ENCODE measurements at regions not wholly inside any gene's neighbourhood (a gene's known extent, or its start where the extent isn't known, plus 50 kb on each side); places are given as distances from the start of the nearest gene placed in this dataset.

DNA sequence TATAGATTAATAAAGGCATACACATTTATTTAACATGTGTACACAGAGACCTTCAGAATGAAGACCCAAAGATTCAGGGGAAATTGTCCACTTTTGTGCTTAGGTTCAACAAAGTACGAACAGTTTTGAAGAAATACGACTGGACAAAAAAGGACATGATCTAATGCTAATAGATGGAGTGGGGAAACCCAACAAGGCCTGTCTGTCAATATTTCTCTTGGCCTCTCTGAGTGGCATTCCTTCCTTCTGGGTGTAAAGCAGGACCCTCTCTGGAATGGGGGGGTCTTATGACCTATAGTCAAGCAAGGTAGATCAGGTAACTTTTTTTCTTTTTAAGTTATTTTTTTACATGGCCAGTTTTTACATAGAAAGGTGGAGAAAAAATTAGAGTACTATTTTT is 222.3 kb upstream of the IGFBP3 start:
- Histone ChIP-seq H3K4me1 (ENCODE audit: control insufficient read depth, insufficient read depth, low read length) (peaks cover 10% of the 10 kb centered on the region), H3K27ac (ENCODE audit: insufficient read depth, low read depth, low read length, poor library complexity, severe bottlenecking) (no peak overlapping the region), H3K4me3 (ENCODE audit: insufficient read depth, low read depth, low read length) (no peak overlapping the region), H3K36me3 (ENCODE audit: control insufficient read depth, insufficient read depth, low read length) (no peaks in the 10 kb centered on the region), H3K9me3 (ENCODE audit: control insufficient read depth, low read length) (no peaks in the 10 kb centered on the region), H3K27me3 (ENCODE audit: control insufficient read depth, insufficient read depth, low read length, poor library complexity, severe bottlenecking) (no peaks in the 10 kb centered on the region)
- WGBS, 2 experiments: 93 to 95% methylated on average over 2 of the region's 2 CpGs

DNA sequence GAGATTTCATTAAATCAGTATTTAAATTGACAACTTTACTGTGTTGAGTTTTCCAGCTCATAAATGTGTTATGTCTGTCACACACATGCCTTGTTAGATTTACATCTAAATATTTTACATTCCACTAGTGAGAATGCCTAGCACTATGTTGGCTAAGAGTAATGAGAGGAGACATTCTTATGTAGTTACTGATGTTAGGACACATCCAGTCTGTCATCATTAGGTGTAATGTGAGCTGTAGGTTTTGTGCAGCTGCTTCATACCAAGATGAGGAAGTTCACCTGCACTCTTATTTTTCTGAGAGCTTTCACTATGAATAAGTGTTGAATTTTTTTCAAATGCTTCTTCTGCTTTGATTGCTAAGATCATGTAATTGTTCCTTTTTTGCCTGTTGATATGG is 218.0 kb upstream of the IGFBP3 start:
- Histone ChIP-seq H3K9me3 (ENCODE audit: control insufficient read depth, low read length) (no peaks in the 10 kb centered on the region), H3K4me1 (ENCODE audit: control insufficient read depth, insufficient read depth, low read length) (no peaks in the 10 kb centered on the region), H3K27ac (ENCODE audit: insufficient read depth, low read depth, low read length, poor library complexity, severe bottlenecking) (no peak overlapping the region), H3K36me3 (ENCODE audit: control insufficient read depth, insufficient read depth, low read length) (no peaks in the 10 kb centered on the region), H3K4me3 (ENCODE audit: insufficient read depth, low read depth, low read length) (no peak overlapping the region), H3K27me3 (ENCODE audit: control insufficient read depth, insufficient read depth, low read length, poor library complexity, severe bottlenecking) (no peaks in the 10 kb centered on the region)

DNA sequence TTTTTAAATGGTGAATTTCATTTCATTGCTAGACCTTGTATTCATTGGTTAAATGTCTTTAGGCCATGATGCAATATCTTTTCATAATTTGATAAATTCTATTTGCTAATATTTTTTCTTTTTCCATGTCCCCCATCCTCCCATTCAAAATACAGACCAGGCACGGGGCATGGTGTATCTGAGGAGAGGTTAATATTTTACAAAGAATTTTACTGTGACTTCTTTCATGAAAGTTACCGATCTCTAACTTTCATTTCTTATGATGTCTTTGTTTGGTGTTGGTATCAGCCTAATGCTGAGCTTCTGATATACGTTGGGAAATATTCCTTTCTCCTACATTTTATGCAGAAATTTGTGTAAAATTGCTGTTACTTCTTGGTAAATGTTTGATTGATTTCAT is 216.7 kb upstream of the IGFBP3 start:
- H3K9me3 ChIP-seq (ENCODE audit: control insufficient read depth, low read length): no peaks in the 10 kb centered on the region
- no peak overlapping the region for H3K4me3 ChIP-seq (ENCODE audit: insufficient read depth, low read depth, low read length)
- no peaks in the 10 kb centered on the region for H3K27me3 ChIP-seq (ENCODE audit: control insufficient read depth, insufficient read depth, low read length, poor library complexity, severe bottlenecking)
- no peak overlapping the region for H3K27ac ChIP-seq (ENCODE audit: insufficient read depth, low read depth, low read length, poor library complexity, severe bottlenecking)
- H3K4me1 ChIP-seq (ENCODE audit: control insufficient read depth, insufficient read depth, low read length): no peaks in the 10 kb centered on the region
- 83 to 93% methylated on average over 1 to 2 of the region's 3 CpGs for WGBS, 2 experiments
- no peaks in the 10 kb centered on the region for H3K36me3 ChIP-seq (ENCODE audit: control insufficient read depth, insufficient read depth, low read length)

DNA sequence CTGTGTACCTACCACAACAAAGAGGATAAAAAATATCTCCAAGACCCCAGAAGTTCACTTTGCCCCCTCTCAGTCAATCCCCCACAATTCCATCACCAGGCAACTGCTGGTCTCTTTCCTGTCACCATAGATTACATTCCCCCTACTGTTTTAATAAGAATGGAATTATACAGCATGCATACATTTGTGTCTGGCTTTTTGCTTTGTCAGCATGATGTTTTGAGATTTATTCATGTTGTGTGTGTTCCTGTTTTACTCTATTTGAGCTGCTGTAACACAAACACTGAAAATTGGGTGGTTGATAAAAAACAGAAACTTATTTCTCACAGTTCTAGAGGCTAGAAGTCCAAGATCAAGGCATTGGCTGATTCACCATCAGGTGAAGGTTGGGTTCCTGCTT is 214.5 kb upstream of the IGFBP3 start:
- Histone ChIP-seq H3K4me3 (ENCODE audit: insufficient read depth, low read depth, low read length) (no peak overlapping the region), H3K27ac (ENCODE audit: insufficient read depth, low read depth, low read length, poor library complexity, severe bottlenecking) (no peak overlapping the region), H3K36me3 (ENCODE audit: control insufficient read depth, insufficient read depth, low read length) (no peaks in the 10 kb centered on the region), H3K9me3 (ENCODE audit: control insufficient read depth, low read length) (no peaks in the 10 kb centered on the region), H3K27me3 (ENCODE audit: control insufficient read depth, insufficient read depth, low read length, poor library complexity, severe bottlenecking) (no peaks in the 10 kb centered on the region), H3K4me1 (ENCODE audit: control insufficient read depth, insufficient read depth, low read length) (no peaks in the 10 kb centered on the region)

DNA sequence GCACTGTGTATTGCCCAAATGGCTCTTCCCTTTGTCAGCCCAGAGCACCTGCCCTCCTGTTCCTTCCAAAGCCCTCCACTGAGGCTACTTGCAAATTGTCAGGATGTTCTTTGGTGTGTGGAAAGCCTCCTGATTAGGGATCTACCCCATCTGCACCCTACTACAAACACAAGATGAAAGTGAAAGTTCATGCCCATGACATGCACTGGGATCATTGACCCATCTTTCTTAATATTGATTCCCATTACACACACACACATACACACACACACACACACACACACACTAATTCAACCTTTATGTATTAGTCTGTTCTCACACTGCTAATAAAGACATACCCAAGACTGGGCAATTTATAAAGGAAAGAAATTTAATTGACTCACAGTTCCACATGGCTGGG is 213.7 kb upstream of the IGFBP3 start:
- no peaks in the 10 kb centered on the region for H3K36me3 ChIP-seq (ENCODE audit: control insufficient read depth, insufficient read depth, low read length)
- no peak overlapping the region for H3K4me3 ChIP-seq (ENCODE audit: insufficient read depth, low read depth, low read length)
- no peaks in the 10 kb centered on the region for H3K9me3 ChIP-seq (ENCODE audit: control insufficient read depth, low read length)
- no peaks in the 10 kb centered on the region for H3K27me3 ChIP-seq (ENCODE audit: control insufficient read depth, insufficient read depth, low read length, poor library complexity, severe bottlenecking)
- H3K27ac ChIP-seq (ENCODE audit: insufficient read depth, low read depth, low read length, poor library complexity, severe bottlenecking): no peak overlapping the region
- H3K4me1 ChIP-seq (ENCODE audit: control insufficient read depth, insufficient read depth, low read length): no peaks in the 10 kb centered on the region

DNA sequence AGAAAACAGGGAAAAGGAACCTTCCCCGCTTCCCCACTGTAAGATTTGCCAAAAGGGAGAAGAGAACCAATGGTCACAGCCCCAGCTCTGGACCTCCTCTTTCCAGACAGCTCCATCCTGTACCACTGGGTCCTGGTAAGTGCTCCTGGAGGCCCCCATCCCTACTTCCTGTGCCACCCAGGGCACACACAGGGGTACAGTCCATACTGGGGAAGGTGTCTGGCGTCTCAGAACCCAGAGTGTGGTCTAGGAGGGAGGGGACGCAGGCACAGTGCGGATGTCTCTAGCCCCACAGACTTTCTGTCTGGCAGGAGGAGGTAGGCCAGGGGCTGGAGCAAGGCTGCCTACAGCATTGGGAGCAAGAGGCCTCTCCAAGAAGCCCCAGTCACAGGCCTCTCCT is 213.3 kb upstream of the IGFBP3 start:
- 82 to 86% methylated on average over 4 of the region's 4 CpGs for WGBS, 2 experiments
- H3K4me3 ChIP-seq (ENCODE audit: insufficient read depth, low read depth, low read length): no peak overlapping the region

DNA sequence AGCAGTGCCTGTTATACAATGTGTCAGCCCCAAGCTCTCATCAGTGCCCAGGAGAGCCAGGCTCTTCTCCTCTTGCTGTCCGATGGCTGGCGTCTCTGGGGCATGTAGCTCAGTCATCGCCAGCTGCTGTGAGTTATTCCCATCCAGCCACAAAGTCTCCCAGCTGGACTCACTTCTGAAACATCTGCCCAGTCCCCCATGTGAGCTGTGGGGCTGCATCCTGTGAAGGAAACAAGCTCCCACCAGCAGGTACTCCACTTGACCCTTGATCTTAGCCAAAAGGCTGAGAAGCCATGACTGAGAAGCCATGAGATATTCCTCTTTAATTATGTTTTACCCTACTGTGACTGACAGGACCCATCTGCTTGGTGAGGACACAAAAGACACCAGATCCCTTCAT is 212.7 kb upstream of the IGFBP3 start:
- H3K27me3 ChIP-seq (ENCODE audit: control insufficient read depth, insufficient read depth, low read length, poor library complexity, severe bottlenecking): no peaks in the 10 kb centered on the region
- no peak overlapping the region for H3K27ac ChIP-seq (ENCODE audit: insufficient read depth, low read depth, low read length, poor library complexity, severe bottlenecking)
- H3K4me1 ChIP-seq (ENCODE audit: control insufficient read depth, insufficient read depth, low read length): no peaks in the 10 kb centered on the region
- H3K36me3 ChIP-seq (ENCODE audit: control insufficient read depth, insufficient read depth, low read length): no peaks in the 10 kb centered on the region
- H3K9me3 ChIP-seq (ENCODE audit: control insufficient read depth, low read length): no peaks in the 10 kb centered on the region
- no peak overlapping the region for H3K4me3 ChIP-seq (ENCODE audit: insufficient read depth, low read depth, low read length)
- 92 to 96% methylated on average over 3 of the region's 3 CpGs for WGBS, 2 experiments

More for the DNA sequence above, 213.3 kb upstream of the IGFBP3 start:
- Histone ChIP-seq H3K27ac (ENCODE audit: insufficient read depth, low read depth, low read length, poor library complexity, severe bottlenecking) (no peak overlapping the region), H3K36me3 (ENCODE audit: control insufficient read depth, insufficient read depth, low read length) (no peaks in the 10 kb centered on the region), H3K9me3 (ENCODE audit: control insufficient read depth, low read length) (no peaks in the 10 kb centered on the region), H3K27me3 (ENCODE audit: control insufficient read depth, insufficient read depth, low read length, poor library complexity, severe bottlenecking) (no peaks in the 10 kb centered on the region), H3K4me1 (ENCODE audit: control insufficient read depth, insufficient read depth, low read length) (no peaks in the 10 kb centered on the region)

DNA sequence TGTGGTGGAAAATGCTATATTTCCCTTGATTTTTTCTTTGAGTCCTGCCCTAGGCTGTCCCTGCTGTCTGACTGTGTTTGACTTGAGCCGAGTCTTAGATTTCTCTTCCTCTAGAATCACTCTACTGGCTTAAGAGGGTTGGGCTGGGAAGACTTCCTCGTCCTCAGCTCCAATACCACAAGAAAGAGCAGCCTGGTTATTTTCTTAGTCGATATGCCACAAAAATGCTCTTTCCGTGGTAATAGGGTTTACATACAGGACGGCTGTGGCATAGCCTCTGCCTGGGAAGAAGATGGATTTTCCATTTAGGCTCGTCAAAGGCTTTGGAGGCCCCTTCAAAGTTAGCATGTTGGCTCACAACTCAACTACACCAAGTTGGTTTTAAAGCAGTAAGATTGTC is 212.0 kb upstream of the IGFBP3 start:
- no peaks in the 10 kb centered on the region for H3K27me3 ChIP-seq (ENCODE audit: control insufficient read depth, insufficient read depth, low read length, poor library complexity, severe bottlenecking)
- H3K36me3 ChIP-seq (ENCODE audit: control insufficient read depth, insufficient read depth, low read length): no peaks in the 10 kb centered on the region
- H3K4me1 ChIP-seq (ENCODE audit: control insufficient read depth, insufficient read depth, low read length): no peaks in the 10 kb centered on the region
- H3K27ac ChIP-seq (ENCODE audit: insufficient read depth, low read depth, low read length, poor library complexity, severe bottlenecking): no peak overlapping the region
- no peaks in the 10 kb centered on the region for H3K9me3 ChIP-seq (ENCODE audit: control insufficient read depth, low read length)
- no peak overlapping the region for H3K4me3 ChIP-seq (ENCODE audit: insufficient read depth, low read depth, low read length)
- 78 to 81% methylated on average over 6 of the region's 6 CpGs for whole genome bisulfite sequencing, 2 experiments

DNA sequence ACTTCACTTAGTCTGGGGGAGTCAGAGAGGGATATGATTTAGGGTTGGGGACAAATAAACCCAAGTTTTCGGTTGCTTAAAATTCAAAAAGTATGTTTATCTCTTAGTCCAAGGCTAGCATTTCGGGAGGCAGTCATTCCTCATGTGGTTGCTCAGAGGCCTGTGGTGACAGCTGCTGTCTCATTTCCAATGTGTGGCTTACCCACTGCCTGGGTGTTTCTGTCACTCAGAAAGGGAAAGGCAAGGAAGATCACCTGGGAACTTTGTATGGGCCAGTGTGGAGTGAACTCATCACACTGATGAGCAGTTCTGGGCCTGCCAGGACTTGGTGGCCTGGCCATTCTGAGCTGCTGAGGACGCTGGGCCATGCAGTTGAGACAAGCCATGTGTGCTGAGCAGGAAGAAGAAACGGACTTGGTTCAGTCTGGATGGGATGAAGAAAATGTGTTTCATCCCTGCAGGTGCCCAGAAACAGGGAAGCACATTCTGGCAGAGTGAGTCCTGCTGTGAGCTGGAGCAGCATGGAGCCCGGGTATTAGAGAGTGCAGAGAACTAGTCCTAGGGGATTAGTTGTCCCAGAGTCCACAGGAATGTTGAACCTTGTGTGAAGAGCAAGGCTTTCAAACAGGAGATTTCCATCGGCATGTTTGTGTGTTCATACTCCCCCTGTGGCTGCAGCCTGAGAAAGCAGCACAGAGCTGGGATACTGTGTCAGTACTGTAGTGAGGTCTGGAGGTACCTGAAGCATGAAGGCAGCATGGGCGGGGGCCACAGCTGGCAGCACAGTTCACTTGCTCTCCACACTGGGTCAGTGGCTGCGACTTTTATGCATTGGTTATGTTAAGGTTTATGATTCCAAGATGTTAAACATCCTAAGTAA is 211.1 kb upstream of the IGFBP3 start:
- no peak overlapping the region for H3K27ac ChIP-seq (ENCODE audit: insufficient read depth, low read depth, low read length, poor library complexity, severe bottlenecking)
- WGBS, 2 experiments: 84 to 86% methylated on average over 8 of the region's 8 CpGs

DNA sequence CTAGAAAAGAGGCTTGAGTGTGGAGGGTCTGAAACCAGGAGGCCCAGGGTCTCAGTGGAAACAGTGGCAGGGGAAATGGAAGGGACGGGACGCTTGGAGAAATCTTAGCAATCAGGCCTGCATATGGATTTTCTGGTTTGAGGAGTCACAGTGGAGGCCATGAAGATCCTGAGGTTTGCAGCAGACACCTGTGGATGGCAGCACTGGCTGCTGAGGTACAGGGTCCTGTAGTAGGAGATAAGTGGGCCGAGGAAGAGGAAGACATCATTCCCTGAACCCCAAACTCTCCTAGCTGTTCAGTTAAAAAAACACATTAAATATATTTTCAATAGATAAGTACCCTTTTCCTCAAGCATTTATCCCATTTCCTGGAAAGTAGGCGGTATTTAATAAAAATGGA is 208.8 kb upstream of the IGFBP3 start:
- no peaks in the 10 kb centered on the region for H3K4me1 ChIP-seq (ENCODE audit: control insufficient read depth, insufficient read depth, low read length)
- no peaks in the 10 kb centered on the region for H3K36me3 ChIP-seq (ENCODE audit: control insufficient read depth, insufficient read depth, low read length)
- no peak overlapping the region for H3K27ac ChIP-seq (ENCODE audit: insufficient read depth, low read depth, low read length, poor library complexity, severe bottlenecking)
- H3K9me3 ChIP-seq (ENCODE audit: control insufficient read depth, low read length): no peaks in the 10 kb centered on the region
- 85 to 90% methylated on average over 3 to 4 of the region's 4 CpGs for WGBS, 2 experiments
- H3K27me3 ChIP-seq (ENCODE audit: control insufficient read depth, insufficient read depth, low read length, poor library complexity, severe bottlenecking): no peaks in the 10 kb centered on the region
- H3K4me3 ChIP-seq (ENCODE audit: insufficient read depth, low read depth, low read length): no peak overlapping the region

More for the DNA sequence above, 211.1 kb upstream of the IGFBP3 start:
- H3K27me3 ChIP-seq (ENCODE audit: control insufficient read depth, insufficient read depth, low read length, poor library complexity, severe bottlenecking): no peaks in the 10 kb centered on the region
- no peak overlapping the region for H3K4me3 ChIP-seq (ENCODE audit: insufficient read depth, low read depth, low read length)
- H3K36me3 ChIP-seq (ENCODE audit: control insufficient read depth, insufficient read depth, low read length): no peaks in the 10 kb centered on the region
- H3K4me1 ChIP-seq (ENCODE audit: control insufficient read depth, insufficient read depth, low read length): no peaks in the 10 kb centered on the region
- H3K9me3 ChIP-seq (ENCODE audit: control insufficient read depth, low read length): no peaks in the 10 kb centered on the region
